HG02610 (cell line): ENCODE measurements at regions not wholly inside any gene's neighbourhood (a gene's known extent, or its start where the extent isn't known, plus 50 kb on each side); places are given as distances from the start of the nearest gene placed in this dataset.

Experiments
- ATAC-seq: cut with Tn5 transposase; IDR thresholded peaks from one replicate; pipeline ENCODE4 v1.9.1; 2021; ENCODE audit warnings: mild to moderate bottlenecking, moderate library complexity; ENCODE audit not compliant: unreplicated experiment

DNA sequence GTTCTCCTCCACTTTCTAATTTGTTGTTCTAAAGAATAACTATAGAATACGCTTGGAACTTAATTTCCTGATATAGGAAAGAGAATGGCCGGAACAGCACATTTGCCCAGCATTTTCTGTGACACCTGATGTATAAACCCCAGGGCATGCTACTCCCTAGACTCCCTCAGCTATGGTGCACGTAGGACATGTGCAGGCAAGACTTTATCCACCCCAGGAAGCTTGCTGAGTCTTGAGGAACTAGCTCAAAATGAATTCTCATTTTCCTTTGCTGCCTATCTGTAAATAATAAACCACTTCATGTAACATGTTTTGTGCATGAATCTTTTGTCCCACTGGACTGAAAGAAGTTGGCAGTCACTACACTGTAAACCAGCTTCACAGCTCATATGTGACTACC is 535.8 kb upstream of the SLITRK1 start:
- ATAC-seq: no peak

DNA sequence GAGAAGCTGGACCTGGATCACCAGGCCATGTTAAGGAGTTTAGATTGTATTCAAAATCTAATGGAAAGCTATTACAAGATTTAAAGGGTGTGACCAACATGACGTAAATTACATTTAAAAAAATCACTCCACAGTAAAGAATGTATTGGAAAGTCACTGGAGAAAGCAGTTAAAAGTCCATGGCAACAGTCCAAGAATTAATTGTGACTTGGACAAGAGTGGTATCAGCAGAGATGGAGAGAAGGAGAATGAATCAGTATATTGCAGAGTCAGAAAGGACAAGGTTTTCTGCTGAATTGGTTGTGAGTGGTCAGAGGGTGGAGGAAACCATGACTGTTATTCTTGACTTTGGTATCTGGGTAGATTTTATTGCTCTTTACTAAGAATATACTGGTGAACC is 535.1 kb upstream of the SLITRK1 start:
- ATAC-seq: no peak

DNA sequence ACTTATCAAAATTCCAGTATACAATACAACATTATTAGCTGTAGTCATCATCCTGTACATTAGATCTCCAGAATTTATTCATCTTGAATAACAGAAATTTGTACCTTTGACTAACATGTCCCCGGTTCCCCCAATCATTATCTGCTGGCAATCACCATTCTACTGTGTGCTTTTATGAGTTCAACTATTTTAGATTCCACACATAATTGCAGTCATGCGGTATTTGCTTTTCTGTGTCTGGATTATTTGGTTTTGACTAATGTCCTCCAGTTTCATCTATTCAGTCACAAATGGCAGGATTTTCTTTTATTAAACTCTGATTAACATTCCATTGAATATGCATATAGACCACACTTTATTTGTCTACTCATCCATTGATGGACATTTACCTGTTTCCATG is 530.7 kb upstream of the SLITRK1 start:
- ATAC-seq: no peak

DNA sequence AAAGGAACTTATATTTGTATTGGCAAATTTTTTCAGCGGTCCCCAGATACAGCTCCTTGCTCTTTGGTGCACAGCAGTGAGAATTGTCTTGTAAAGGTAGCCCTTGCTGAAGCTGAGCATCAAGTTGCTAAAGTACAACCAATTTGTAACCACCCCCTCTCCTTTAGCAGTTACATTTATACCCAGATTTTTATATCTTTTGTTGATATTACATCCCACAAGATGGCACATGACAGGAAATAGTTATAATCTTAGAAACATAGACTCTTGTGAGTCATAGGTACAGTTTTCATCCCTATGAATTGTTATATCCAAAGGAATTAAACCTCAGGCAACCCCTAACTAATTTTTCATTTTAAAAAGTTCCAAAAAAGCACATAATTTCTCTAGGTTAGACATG is 523.0 kb upstream of the SLITRK1 start:
- ATAC-seq: no peak

DNA sequence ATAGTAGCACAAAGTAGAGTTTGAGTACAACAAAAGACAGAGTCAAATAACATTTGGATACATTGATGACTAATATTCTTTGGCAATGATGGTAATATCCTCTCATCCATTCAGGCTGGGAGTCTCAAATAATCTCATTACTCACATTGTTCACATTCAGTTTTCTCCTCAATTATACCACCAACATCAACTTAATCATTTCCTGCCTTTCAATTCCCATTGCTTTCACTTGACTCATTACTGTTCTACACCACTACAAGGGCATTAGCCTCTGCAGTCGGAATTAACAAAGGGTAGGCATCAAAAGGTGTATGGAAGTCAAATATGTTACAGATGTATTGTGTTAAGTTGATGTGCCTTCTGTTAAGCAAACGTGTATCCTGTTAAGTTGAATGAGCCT is 518.4 kb upstream of the SLITRK1 start:
- ATAC-seq: no peak

DNA sequence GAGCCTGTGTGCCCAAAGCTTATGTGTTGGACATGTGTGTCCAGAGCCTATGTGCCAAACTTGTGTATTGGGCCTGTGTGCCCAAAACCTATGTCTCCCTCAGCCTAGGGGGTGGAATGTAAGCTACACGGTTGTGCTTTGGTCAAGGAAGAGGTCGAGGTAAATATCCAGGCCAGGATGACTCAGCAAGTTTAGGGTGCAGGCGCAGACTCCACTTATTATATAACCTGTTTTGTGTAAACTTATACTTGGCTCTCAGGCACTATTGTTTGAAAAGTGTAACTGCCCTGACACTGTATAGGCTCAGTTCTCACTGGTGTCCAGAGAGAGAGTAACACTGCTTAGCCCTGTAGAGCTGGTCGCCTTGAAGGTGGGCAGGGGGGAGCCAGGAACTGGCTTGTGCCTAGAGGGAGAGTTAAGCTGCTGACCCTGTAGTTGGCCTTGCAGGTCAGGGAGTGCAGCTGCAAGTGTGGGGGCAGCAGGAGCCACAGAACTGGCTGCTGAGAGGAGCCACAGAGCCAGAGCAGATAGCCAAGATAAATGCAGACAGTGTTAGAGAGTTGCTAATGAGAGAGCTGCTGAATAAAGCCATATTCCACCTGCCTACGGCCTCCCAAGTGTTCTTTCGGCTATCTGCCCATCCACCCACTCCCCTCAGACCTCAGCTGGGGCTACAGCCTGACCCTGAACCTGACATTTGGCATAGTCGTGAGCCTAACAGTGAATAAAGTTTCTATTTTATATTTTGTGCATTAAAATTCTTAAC is 517.2 kb upstream of the SLITRK1 start:
- ATAC-seq: no peak

DNA sequence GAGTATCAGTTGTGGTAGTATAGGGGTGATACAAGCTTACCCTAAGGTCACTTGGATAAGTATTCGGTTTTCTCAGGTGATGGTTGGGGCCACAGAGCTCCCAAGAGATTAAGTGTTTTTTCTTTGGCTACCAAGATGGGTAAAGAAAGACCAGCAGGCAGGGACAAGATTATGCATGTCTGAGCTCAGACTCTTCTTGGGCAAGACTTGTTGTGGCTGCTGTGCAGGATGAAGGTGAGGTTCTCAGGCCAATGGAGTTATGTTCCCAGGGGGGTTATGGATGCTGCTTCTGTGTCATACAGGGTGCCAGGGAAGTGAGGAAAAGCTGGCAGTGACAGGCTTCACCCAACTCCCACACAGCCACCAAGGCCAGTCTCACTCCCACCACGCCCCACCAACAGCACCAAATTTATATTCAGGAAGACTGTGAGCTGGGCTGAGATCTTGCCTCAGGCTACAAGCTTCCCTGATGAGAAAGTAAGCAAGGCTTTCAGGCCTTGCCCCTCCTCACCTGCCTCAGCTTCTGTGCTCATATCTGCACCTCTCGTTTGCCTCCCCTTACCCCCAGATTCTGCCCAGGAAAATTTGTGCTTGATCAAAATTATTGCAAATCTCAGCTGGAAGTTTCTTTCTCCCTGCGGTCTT is 511.8 kb upstream of the SLITRK1 start:
- ATAC-seq: no peak

- no peak for ATAC-seq
Observed at GRCh38 chr13:84380866-84381265, 498.6 kb upstream of the SLITRK1 start.

DNA sequence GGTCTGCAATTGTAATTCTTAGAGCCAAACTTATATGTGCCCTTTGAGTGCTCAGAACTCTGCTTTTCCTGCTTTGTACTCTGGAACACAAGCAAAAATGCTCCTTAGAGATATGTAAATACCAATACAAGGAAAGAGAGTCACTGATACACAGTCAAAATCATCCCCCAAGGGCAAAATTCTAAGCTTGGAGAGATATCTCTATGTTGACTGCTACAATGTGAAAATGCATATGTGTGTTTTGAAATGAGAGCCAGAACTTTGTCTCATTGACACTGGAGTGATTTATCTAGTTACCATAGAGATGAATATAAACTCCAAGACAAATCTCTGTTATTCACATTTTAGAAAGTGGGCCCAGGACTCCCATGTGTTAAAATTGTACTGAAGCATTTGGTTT is 494.8 kb upstream of the SLITRK1 start:
- no peak for ATAC-seq

- no peak for ATAC-seq
Observed at GRCh38 chr13:84366506-84366905, 484.2 kb upstream of the SLITRK1 start.

DNA sequence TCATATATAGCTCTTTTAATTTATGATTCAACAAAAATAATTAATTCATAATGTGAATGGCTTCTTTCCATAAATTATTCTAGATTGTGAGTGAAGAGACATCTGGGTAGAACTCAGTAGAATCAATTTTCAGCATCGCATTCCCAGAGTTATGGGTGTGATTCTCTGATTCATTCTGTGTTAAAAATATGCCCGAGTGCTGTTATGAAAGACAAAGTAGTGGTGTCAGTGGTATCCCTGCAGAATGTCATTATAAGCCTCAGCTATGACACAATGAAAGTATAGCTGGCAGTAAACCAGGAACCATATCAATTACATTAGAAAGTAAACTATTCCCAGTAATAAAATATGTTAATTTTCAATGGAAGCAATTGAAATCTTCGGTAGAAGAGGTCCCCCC is 480.5 kb upstream of the SLITRK1 start:
- no peak for ATAC-seq

DNA sequence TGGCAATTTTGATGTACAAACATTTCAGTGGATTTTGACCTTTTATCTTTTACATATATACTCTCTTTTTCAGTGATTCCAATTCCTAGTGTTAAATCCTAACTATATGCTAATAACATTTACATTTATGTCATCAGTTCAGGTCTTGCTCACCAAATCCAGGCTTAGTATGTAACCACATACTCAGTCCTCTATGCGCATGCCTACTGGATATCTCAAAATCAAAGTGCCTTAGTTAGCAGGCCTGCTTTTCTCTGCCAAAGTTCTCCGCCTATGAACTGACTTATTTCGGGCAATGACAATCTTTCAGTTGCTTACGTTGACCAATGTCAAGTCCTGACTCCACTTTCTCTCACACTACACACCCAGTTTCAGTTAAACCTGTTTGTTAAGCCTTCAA is 478.5 kb upstream of the SLITRK1 start:
- ATAC-seq: no peak

GRCh38 chr13:84358601-84359000 is 476.3 kb upstream of the SLITRK1 start:
- no peak for ATAC-seq

GRCh38 chr13:84352946-84353345 is 470.7 kb upstream of the SLITRK1 start:
- ATAC-seq: no peak

GRCh38 chr13:84339456-84339855 is 457.2 kb upstream of the SLITRK1 start:
- ATAC-seq: no peak

DNA sequence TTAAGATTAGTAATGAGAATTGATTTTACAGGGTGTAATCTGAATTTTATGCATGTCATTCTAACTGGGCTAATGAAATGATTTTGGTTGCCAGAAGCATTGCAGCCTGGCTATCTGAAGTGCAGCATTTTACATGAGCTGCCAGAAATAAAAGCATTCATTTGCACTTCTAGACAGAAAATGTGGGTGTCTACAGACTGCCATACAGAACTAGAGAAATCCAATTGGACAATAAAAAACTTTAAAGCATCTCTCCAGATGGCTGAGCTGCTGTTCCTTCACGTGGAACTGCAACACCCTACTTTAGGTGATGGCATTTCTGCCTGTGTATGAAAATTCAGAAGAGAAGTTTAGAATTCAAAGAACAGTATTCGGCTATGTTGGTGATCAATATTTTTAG is 450.1 kb upstream of the SLITRK1 start:
- no peak for ATAC-seq

- ATAC-seq: no peak
Observed at GRCh38 chr13:84315527-84315926, 433.3 kb upstream of the SLITRK1 start.

- ATAC-seq: no peak
Observed at GRCh38 chr13:84303035-84303434, 420.8 kb upstream of the SLITRK1 start.

DNA sequence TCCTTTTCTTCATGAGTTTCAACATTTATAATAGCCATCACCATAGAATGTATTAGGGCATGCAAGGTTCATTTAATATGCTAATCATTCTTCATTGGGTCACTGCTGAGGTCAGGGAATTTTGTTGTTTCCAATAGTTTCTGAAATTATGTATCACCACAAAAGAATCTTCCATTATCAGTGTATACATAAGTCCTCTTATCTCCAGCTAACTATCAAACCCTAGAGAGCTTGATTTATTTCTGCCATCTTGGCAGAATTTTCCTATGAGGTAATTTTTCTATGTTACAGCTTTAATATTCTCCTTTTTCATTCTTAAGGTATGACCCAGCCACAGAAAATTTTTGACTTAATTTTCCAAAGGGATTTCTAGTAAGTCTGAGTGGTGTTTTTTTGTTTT is 415.0 kb upstream of the SLITRK1 start:
- no peak for ATAC-seq

DNA sequence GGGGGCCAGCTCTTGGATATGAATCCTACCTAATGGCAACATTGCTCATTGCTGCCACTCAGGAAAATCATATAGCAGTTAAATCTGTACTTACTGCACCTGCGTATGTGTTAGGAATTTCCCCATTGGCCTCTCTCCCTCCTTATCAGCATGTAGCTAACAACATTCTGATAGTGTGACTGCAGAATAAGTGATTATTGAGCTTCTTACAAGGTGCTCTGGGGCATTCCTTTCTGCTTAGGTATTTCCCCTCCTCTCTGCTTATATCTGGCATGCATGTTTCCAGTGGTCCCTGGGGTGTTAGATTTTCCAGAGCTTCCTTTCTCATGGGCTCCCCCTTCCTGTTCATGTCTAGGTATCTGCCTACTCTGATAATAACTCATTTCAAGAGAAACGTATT is 414.1 kb upstream of the SLITRK1 start:
- no peak for ATAC-seq

GRCh38 chr13:84294576-84294975 is 412.3 kb upstream of the SLITRK1 start:
- ATAC-seq: no peak

DNA sequence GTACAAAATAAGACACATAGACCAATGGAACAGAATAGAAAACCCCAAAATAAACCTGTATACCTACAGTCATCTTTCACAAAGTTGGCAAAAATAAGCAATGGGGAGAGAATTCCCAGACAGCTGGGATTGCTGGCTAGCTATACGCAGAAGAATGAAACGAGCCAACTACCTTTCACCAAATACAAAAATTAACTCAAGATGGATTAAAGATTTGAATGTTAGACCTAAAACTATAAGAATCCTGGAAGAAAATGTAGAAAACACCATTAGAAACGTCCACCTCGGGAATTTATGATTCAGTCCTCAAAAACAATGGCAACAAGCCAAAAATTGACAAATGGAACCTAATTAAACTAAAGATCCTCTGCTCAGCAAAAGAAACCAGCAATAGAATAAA is 408.1 kb upstream of the SLITRK1 start:
- ATAC-seq: no peak

- ATAC-seq: no peak
Observed at GRCh38 chr13:84279166-84279565, 396.9 kb upstream of the SLITRK1 start.
